ENCODE measurements at regions not wholly inside any gene's neighbourhood (a gene's known extent, or its start where the extent isn't known, plus 50 kb on each side); places are given as distances from the start of the nearest gene placed in this dataset.

- no peak for TF ChIP-seq ZMIZ1 (IDR thresholded peaks at IDR 0.05; ENCODE audit: low read depth in 2 of 2, low read length in 2 of 2)
- no peak for TF ChIP-seq HOXB6 (CRISPR knock-in tag; IDR thresholded peaks at IDR 0.05; ENCODE audit: borderline replicate concordance)
These were observed 191.9 kb upstream of the FN1 start (continued) for GRCh38 chr2:215627771-215628170.

- Histone ChIP-seq H3K4me2 (ENCODE audit: insufficient read depth, low read length) (no peak overlapping the region), H3K4me3 (no peak overlapping the region), H3K4me1 (replicated peaks in 1 of 2; ENCODE audit: control insufficient read depth in 2 of 2, insufficient read depth in 2 of 2, low read length in 2 of 2) (no peaks in the 10 kb centered on the region), H3K9ac (ENCODE audit: insufficient read depth in 1 of 2, low read depth in 2 of 2, low read length in 2 of 2) (no peak overlapping the region), H4K20me1 (replicated peaks; ENCODE audit: control insufficient read depth, insufficient read depth, low read length) (no peaks in the 10 kb centered on the region), H3K9me1 (ENCODE audit: control insufficient read depth, insufficient read depth, low read length) (no peaks in the 10 kb centered on the region), H3K9me3 (replicated peaks; ENCODE audit: control insufficient read depth, insufficient read depth, low read depth, low read length) (no peaks in the 10 kb centered on the region), H3K79me2 (ENCODE audit: control insufficient read depth, insufficient read depth, low read length) (no peaks in the 10 kb centered on the region), H2AFZ (ENCODE audit: low read depth, low read length) (no peak overlapping the region), H3K27ac (ENCODE audit: extremely low read depth, low read depth, low read length) (no peak overlapping the region), H3K36me3 (ENCODE audit: control insufficient read depth, insufficient read depth, low read length) (no peaks in the 10 kb centered on the region), H3K27me3 (ENCODE audit: control insufficient read depth in 2 of 2, insufficient read depth in 2 of 2, low read length in 2 of 2) (no peaks in the 10 kb centered on the region)
- in situ Hi-C loops (cut with MboI) (no loop called here), intact Hi-C loops (cut with micrococcal nuclease) (no loop called here)
- CTCF ChIA-PET (ENCODE audit: low intra/inter-chr PET ratio) = no interaction called here
- BruUV-seq (replicated peaks) = no TSS peak
- DNase-seq (ENCODE audit: extremely low read depth in 1 of 4, low spot score in 3 of 4) (no peak), ATAC-seq (no peak), FAIRE-seq (no peak)
- 46% methylated on average over 5 of the region's 5 CpGs for WGBS (ENCODE audit: insufficient coverage, low coverage, missing lambda C conversion rate)
- POLR2A ChIA-PET = no interaction called here
- TF ChIP-seq CREB3 (tag; conservative IDR thresholded peaks at IDR 0.05; ENCODE audit: low read depth) (no peak), PHF21A (IDR thresholded peaks at IDR 0.05; ENCODE audit: borderline replicate concordance, low read depth) (no peak), AFF1 (IDR thresholded peaks at IDR 0.05; ENCODE audit: low read depth in 1 of 2, partially characterized antibody in 2 of 2) (no peak), TAF15 (IDR thresholded peaks at IDR 0.05; ENCODE audit: low read depth, low read length) (no peak), XRCC3 (IDR thresholded peaks at IDR 0.05) (no peak), ZNF23 (CRISPR knock-in tag; IDR thresholded peaks at IDR 0.05) (no peak), SOX6 (IDR thresholded peaks at IDR 0.05) (no peak), SREBF1 (IDR thresholded peaks at IDR 0.05; ENCODE audit: borderline replicate concordance, low read depth, low read length) (no peak), KDM4B (IDR thresholded peaks at IDR 0.05; ENCODE audit: borderline replicate concordance in 2 of 2, low read depth in 1 of 2) (no peak), ZNF224 (CRISPR knock-in tag; IDR thresholded peaks at IDR 0.05) (no peak), ZNF3 (CRISPR knock-in tag; IDR thresholded peaks at IDR 0.05) (no peak), ZNF253 (CRISPR knock-in tag; conservative IDR thresholded peaks at IDR 0.05) (no peak)
These were observed 191.0 kb upstream of the FN1 start for GRCh38 chr2:215626812-215627281.
